ENCODE measurements at regions not wholly inside any gene's neighbourhood (a gene's known extent, or its start where the extent isn't known, plus 50 kb on each side); places are given as distances from the start of the nearest gene placed in this dataset.
"Not testable (repeated sequence)": the region's sequence is repeated elsewhere in the genome, so short reads cannot be mapped to it uniquely, and the experiment has no call there.

DNA sequence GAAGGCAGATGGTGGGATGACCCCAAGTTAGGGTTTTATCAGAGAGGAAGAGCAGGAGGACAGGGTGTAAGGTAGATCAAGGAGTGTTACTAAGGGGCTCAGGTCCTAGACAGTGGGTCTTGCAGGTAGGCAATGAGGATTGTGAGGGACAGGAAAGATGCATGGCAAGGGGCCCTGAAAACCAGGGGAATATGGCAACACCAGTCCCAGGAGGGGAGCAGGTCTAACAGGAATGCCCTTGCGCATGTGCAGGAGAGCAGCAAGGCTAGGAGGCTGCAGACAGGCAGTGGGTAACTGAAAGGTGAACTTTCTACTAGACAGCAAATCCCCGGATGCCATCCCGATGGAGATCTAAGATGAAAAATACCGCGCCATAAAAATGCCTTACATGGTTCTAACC is 211.3 kb downstream of the ALG10 start:
- H3K4me1 ChIP-seq (ENCODE audit: insufficient read depth, poor library complexity, severe bottlenecking): no peaks in the 10 kb centered on the region
- DNase-seq (ENCODE audit: low spot score) (no peak), ATAC-seq (ENCODE audit: low read depth) (no peak)
- no peak overlapping the region for H3K4me3 ChIP-seq (ENCODE audit: severe bottlenecking)
- TF ChIP-seq, protein P1, sequence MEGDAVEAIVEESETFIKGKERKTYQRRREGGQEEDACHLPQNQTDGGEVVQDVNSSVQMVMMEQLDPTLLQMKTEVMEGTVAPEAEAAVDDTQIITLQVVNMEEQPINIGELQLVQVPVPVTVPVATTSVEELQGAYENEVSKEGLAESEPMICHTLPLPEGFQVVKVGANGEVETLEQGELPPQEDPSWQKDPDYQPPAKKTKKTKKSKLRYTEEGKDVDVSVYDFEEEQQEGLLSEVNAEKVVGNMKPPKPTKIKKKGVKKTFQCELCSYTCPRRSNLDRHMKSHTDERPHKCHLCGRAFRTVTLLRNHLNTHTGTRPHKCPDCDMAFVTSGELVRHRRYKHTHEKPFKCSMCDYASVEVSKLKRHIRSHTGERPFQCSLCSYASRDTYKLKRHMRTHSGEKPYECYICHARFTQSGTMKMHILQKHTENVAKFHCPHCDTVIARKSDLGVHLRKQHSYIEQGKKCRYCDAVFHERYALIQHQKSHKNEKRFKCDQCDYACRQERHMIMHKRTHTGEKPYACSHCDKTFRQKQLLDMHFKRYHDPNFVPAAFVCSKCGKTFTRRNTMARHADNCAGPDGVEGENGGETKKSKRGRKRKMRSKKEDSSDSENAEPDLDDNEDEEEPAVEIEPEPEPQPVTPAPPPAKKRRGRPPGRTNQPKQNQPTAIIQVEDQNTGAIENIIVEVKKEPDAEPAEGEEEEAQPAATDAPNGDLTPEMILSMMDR (IDR thresholded peaks at IDR 0.05; ENCODE audit: poor library complexity, severe bottlenecking): no peak
- no peaks in the 10 kb centered on the region for H3K27me3 ChIP-seq (ENCODE audit: insufficient read depth, poor library complexity, severe bottlenecking)
- no peak overlapping the region for H3K27ac ChIP-seq (ENCODE audit: poor library complexity, severe bottlenecking)
- no peaks in the 10 kb centered on the region for H3K9me3 ChIP-seq (ENCODE audit: severe bottlenecking)
- no peaks in the 10 kb centered on the region for H3K36me3 ChIP-seq (ENCODE audit: low read depth)

DNA sequence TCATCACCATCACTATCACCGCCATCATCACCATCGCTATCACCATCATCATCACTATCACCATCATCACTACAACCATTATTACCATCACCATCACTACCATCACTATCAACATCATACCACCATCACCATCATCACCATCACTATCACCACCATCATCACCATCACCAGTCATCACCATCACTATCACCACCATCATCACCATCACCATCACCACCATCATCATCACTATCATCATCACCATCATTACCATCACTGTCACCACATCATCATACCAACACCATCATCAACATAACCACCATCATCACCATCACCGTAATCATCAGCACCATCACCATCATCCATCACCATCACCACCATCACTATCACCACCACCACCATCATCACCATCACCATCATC is 213.8 kb downstream of the ALG10 start:
- ATAC-seq (ENCODE audit: low read depth): no peak
- no peaks in the 10 kb centered on the region for H3K9me3 ChIP-seq (ENCODE audit: severe bottlenecking)
- DNase-seq (ENCODE audit: low spot score): no peak
- H3K27me3 ChIP-seq (ENCODE audit: insufficient read depth, poor library complexity, severe bottlenecking): no peaks in the 10 kb centered on the region
- no peaks in the 10 kb centered on the region for H3K36me3 ChIP-seq (ENCODE audit: low read depth)
- no peak overlapping the region for H3K27ac ChIP-seq (ENCODE audit: poor library complexity, severe bottlenecking)
- TF ChIP-seq, protein P1 (IDR thresholded peaks at IDR 0.05; ENCODE audit: poor library complexity, severe bottlenecking): no peak
- no peaks in the 10 kb centered on the region for H3K4me1 ChIP-seq (ENCODE audit: insufficient read depth, poor library complexity, severe bottlenecking)
- H3K4me3 ChIP-seq (ENCODE audit: severe bottlenecking): no peak overlapping the region

DNA sequence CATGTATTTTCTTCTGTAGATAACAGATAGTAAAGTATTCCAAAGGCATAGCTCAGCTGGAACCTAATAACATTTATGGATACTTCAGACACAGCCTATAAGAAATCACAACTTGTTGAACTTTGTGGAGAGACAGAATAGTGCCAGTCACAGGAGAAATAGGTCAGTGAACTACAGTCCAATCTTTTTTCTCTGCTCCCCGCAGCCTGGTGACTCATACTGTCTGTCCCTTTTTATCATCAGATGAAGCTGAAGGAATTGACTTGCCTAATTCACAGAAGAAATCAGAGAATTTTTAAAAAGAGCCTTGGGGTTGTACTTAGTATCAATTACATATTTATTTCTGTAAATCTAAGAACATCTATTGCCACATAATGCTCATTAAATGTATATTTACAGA is 222.3 kb downstream of the ALG10 start:
- Histone ChIP-seq H3K9me3 (ENCODE audit: severe bottlenecking) (no peaks in the 10 kb centered on the region), H3K27me3 (ENCODE audit: insufficient read depth, poor library complexity, severe bottlenecking) (no peaks in the 10 kb centered on the region), H3K36me3 (ENCODE audit: low read depth) (no peaks in the 10 kb centered on the region), H3K27ac (ENCODE audit: poor library complexity, severe bottlenecking) (no peak overlapping the region), H3K4me1 (ENCODE audit: insufficient read depth, poor library complexity, severe bottlenecking) (no peaks in the 10 kb centered on the region), H3K4me3 (ENCODE audit: severe bottlenecking) (no peak overlapping the region)
- ATAC-seq (ENCODE audit: low read depth): no peak
- TF ChIP-seq, protein P1 (IDR thresholded peaks at IDR 0.05; ENCODE audit: poor library complexity, severe bottlenecking): no peak
- no peak for DNase-seq (ENCODE audit: low spot score)

DNA sequence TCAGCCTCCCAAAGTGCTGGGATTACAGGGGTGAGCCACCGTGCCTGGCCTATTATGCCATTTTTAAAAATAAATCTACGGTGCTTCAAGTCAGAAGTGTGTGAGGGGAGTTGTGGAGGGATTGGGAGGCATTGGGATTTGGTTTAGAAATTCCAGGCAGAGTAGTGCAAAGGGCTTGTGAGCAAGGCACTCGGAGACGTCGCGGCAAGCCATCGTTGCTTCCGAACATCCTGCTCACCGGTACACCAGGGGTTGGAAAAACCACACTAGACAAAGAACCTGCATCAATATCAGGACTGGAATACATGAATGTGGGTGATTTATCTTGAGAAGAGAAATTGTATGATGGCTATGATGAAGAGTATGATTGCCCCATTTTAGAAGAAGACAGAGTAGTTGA is 227.0 kb downstream of the ALG10 start:
- TF ChIP-seq, protein P1 (IDR thresholded peaks at IDR 0.05; ENCODE audit: poor library complexity, severe bottlenecking): no peak
- Histone ChIP-seq H3K4me1 (ENCODE audit: insufficient read depth, poor library complexity, severe bottlenecking) (no peaks in the 10 kb centered on the region), H3K27ac (ENCODE audit: poor library complexity, severe bottlenecking) (no peak overlapping the region), H3K36me3 (ENCODE audit: low read depth) (no peaks in the 10 kb centered on the region), H3K27me3 (ENCODE audit: insufficient read depth, poor library complexity, severe bottlenecking) (no peaks in the 10 kb centered on the region), H3K4me3 (ENCODE audit: severe bottlenecking) (no peak overlapping the region), H3K9me3 (ENCODE audit: severe bottlenecking) (no peaks in the 10 kb centered on the region)
- no peak for DNase-seq (ENCODE audit: low spot score)
- no peak for ATAC-seq (ENCODE audit: low read depth)

DNA sequence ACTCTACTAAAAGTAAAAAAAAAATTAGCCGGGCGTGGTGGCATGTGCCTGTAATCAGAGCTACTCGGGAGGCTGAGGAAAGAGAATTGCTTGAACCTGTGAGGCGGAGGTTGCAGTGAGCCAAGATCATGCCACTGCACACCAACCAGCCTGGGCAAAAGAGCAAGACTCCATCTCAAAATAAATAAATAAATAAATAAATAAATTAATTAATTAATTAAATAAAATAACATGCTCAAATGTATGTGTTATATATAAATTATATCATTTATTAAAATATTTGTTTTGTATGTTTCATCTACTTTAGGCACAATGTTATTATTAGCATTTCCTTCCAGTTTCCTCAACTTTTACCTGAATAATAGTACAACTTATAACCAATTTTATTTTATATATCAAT is 229.6 kb downstream of the ALG10 start:
- not testable (repeated sequence) for DNase-seq (ENCODE audit: low spot score); H3K27ac ChIP-seq (ENCODE audit: poor library complexity, severe bottlenecking); H3K4me1 ChIP-seq (ENCODE audit: insufficient read depth, poor library complexity, severe bottlenecking); ATAC-seq (ENCODE audit: low read depth); H3K4me3 ChIP-seq (ENCODE audit: severe bottlenecking); H3K36me3 ChIP-seq (ENCODE audit: low read depth); H3K9me3 ChIP-seq (ENCODE audit: severe bottlenecking); H3K27me3 ChIP-seq (ENCODE audit: insufficient read depth, poor library complexity, severe bottlenecking)

Data from RWPE2 (cell line).